ENCODE measurements at regions not wholly inside any gene's neighbourhood (a gene's known extent, or its start where the extent isn't known, plus 50 kb on each side); places are given as distances from the start of the nearest gene placed in this dataset.

GRCh38 chr2:59012971-59013370 is 771.8 kb upstream of the FANCL start:
- Histone ChIP-seq H3K4me1 (ENCODE audit: insufficient read depth, low read length) (no peaks in the 10 kb centered on the region), H3K27ac (ENCODE audit: low read depth, low read length) (no peak overlapping the region), H4K20me1 (ENCODE audit: insufficient read depth, low read length) (no peaks in the 10 kb centered on the region), H3K4me2 (ENCODE audit: insufficient read depth, low read length) (no peak overlapping the region), H3K9me3 (ENCODE audit: low read depth, low read length) (no peaks in the 10 kb centered on the region), H2AFZ (ENCODE audit: low read length) (no peak overlapping the region), H3K36me3 (ENCODE audit: insufficient read depth, low read length) (no peaks in the 10 kb centered on the region), H3K79me2 (ENCODE audit: insufficient read depth, low read length) (no peaks in the 10 kb centered on the region), H3K27me3 (ENCODE audit: insufficient read depth, low read length) (no peaks in the 10 kb centered on the region), H3K4me3 (ENCODE audit: insufficient read depth, low read length) (no peak overlapping the region)
- no peak for DNase-seq (ENCODE audit: insufficient read length, low spot score, missing footprints)
- no peak for TF ChIP-seq CTCF (IDR thresholded peaks at IDR 0.05; ENCODE audit: extremely low read depth, low read depth, low read length)

- no peak for DNase-seq (ENCODE audit: insufficient read length, low spot score, missing footprints)
- no peak overlapping the region for H3K4me3 ChIP-seq (ENCODE audit: insufficient read depth, low read length)
- H3K9me3 ChIP-seq (ENCODE audit: low read depth, low read length): no peaks in the 10 kb centered on the region
- H3K27me3 ChIP-seq (ENCODE audit: insufficient read depth, low read length): no peaks in the 10 kb centered on the region
- no peaks in the 10 kb centered on the region for H3K79me2 ChIP-seq (ENCODE audit: insufficient read depth, low read length)
- H3K27ac ChIP-seq (ENCODE audit: low read depth, low read length): no peak overlapping the region
- H4K20me1 ChIP-seq (ENCODE audit: insufficient read depth, low read length): no peaks in the 10 kb centered on the region
- no peaks in the 10 kb centered on the region for H3K4me1 ChIP-seq (ENCODE audit: insufficient read depth, low read length)
- TF ChIP-seq CTCF (IDR thresholded peaks at IDR 0.05; ENCODE audit: extremely low read depth, low read depth, low read length): no peak
- no peaks in the 10 kb centered on the region for H3K36me3 ChIP-seq (ENCODE audit: insufficient read depth, low read length)
- no peak overlapping the region for H3K4me2 ChIP-seq (ENCODE audit: insufficient read depth, low read length)
- H2AFZ ChIP-seq (ENCODE audit: low read length): no peak overlapping the region
Measured at GRCh38 chr2:59012234-59012633, 771.1 kb upstream of the FANCL start.

GRCh38 chr2:59008950-59009349 is 767.8 kb upstream of the FANCL start:
- Histone ChIP-seq H3K4me1 (ENCODE audit: insufficient read depth, low read length) (no peaks in the 10 kb centered on the region), H3K36me3 (ENCODE audit: insufficient read depth, low read length) (no peaks in the 10 kb centered on the region), H3K27ac (ENCODE audit: low read depth, low read length) (no peak overlapping the region), H3K79me2 (ENCODE audit: insufficient read depth, low read length) (no peaks in the 10 kb centered on the region), H3K4me3 (ENCODE audit: insufficient read depth, low read length) (no peak overlapping the region), H3K27me3 (ENCODE audit: insufficient read depth, low read length) (no peaks in the 10 kb centered on the region), H2AFZ (ENCODE audit: low read length) (no peak overlapping the region), H3K4me2 (ENCODE audit: insufficient read depth, low read length) (no peak overlapping the region), H3K9me3 (ENCODE audit: low read depth, low read length) (no peaks in the 10 kb centered on the region), H4K20me1 (ENCODE audit: insufficient read depth, low read length) (no peaks in the 10 kb centered on the region)
- DNase-seq (ENCODE audit: insufficient read length, low spot score, missing footprints): no peak
- TF ChIP-seq CTCF (IDR thresholded peaks at IDR 0.05; ENCODE audit: extremely low read depth, low read depth, low read length): no peak

GRCh38 chr2:59005836-59006615 is 764.9 kb upstream of the FANCL start:
- Histone ChIP-seq H3K9me3 (ENCODE audit: low read depth, low read length) (no peaks in the 10 kb centered on the region), H3K4me3 (ENCODE audit: insufficient read depth, low read length) (no peak overlapping the region), H3K36me3 (ENCODE audit: insufficient read depth, low read length) (no peaks in the 10 kb centered on the region), H3K4me1 (ENCODE audit: insufficient read depth, low read length) (no peaks in the 10 kb centered on the region), H3K79me2 (ENCODE audit: insufficient read depth, low read length) (no peaks in the 10 kb centered on the region), H4K20me1 (ENCODE audit: insufficient read depth, low read length) (no peaks in the 10 kb centered on the region), H3K27me3 (ENCODE audit: insufficient read depth, low read length) (no peaks in the 10 kb centered on the region), H2AFZ (ENCODE audit: low read length) (no peak overlapping the region), H3K27ac (ENCODE audit: low read depth, low read length) (no peak overlapping the region), H3K4me2 (ENCODE audit: insufficient read depth, low read length) (no peak overlapping the region)
- no peak for TF ChIP-seq CTCF (IDR thresholded peaks at IDR 0.05; ENCODE audit: extremely low read depth, low read depth, low read length)
- DNase-seq (ENCODE audit: insufficient read length, low spot score, missing footprints): no peak

Data from osteoblast (primary cell).